Dedifferentiated amniotic fluid mesenchymal stem cell (primary cell): ENCODE measurements at regions not wholly inside any gene's neighbourhood (a gene's known extent, or its start where the extent isn't known, plus 50 kb on each side); places are given as distances from the start of the nearest gene placed in this dataset.
"Not testable (repeated sequence)": the region's sequence is repeated elsewhere in the genome, so short reads cannot be mapped to it uniquely, and the experiment has no call there.

Experiments used
- DNase-seq: peaks from one replicate; pipeline ENCODE4 v3.0.0-alpha.2; 2016; ENCODE audit errors: extremely low spot score

GRCh38 chr4:56575820-56576429 lies 70.3 kb downstream of the ARL9 start:
- peak; percentile 72 for DNase-seq

- DNase-seq, result not testable (repeated sequence)
Observed at GRCh38 chr4:56592417-56592816, 86.8 kb downstream of the ARL9 start.
